WTC11 (cell line): ENCODE measurements at regions not wholly inside any gene's neighbourhood (a gene's known extent, or its start where the extent isn't known, plus 50 kb on each side); places are given as distances from the start of the nearest gene placed in this dataset.

Experiments
- EMX1 ChIP-seq: fragments of 250-450 bp; sonication (Bioruptor Pico); IDR thresholded peaks from 2 replicates; pipeline ENCODE4 v1.8.0; 2021; ENCODE audit warnings: mild to moderate bottlenecking
- ETV6 ChIP-seq: sonication (generic); formaldehyde crosslinking; IDR thresholded peaks from 2 replicates; pipeline ENCODE4 v1.8.1; 2022; ENCODE audit warnings: mild to moderate bottlenecking, missing genetic modification reagents
- GABPB1 ChIP-seq: sonication (generic); formaldehyde crosslinking; IDR thresholded peaks from 2 replicates; pipeline ENCODE4 v1.8.1; 2023; ENCODE audit warnings: mild to moderate bottlenecking, missing genetic modification reagents
- JUN ChIP-seq: sonication (generic); formaldehyde crosslinking; IDR thresholded peaks from 2 replicates; pipeline ENCODE4 v1.8.0; 2023; ENCODE audit warnings: mild to moderate bottlenecking, missing genetic modification reagents
- NR2C2 ChIP-seq: sonication (generic); formaldehyde crosslinking; IDR thresholded peaks from 2 replicates; pipeline ENCODE4 v1.8.0; 2022; ENCODE audit warnings: mild to moderate bottlenecking, missing genetic modification reagents
- PRRX2 ChIP-seq: fragments of 250-450 bp; sonication (Bioruptor Pico); IDR thresholded peaks from 2 replicates; pipeline ENCODE4 v1.8.0; 2021; ENCODE audit warnings: mild to moderate bottlenecking
- ZBTB21 ChIP-seq: sonication (generic); formaldehyde crosslinking; IDR thresholded peaks from 2 replicates; pipeline ENCODE4 v1.8.1; 2023; ENCODE audit warnings: mild to moderate bottlenecking, missing genetic modification reagents, borderline replicate concordance
- TF ChIP-seq, protein P1 (sequence below): sonication (generic); formaldehyde crosslinking; IDR thresholded peaks from 2 replicates; pipeline ENCODE4 v1.8.0; 2022; ENCODE audit warnings: mild to moderate bottlenecking, missing genetic modification reagents
- TF ChIP-seq, protein P2 (sequence below): fragments of 200-600 bp; IDR thresholded peaks from 2 replicates; pipeline ENCODE4 v1.8.0; 2022; ENCODE audit warnings: antibody characterized with exemption
- TF ChIP-seq, protein P3 (sequence below): sonication (generic); formaldehyde crosslinking; IDR thresholded peaks from 2 replicates; pipeline ENCODE4 v1.8.1; 2023; ENCODE audit warnings: mild to moderate bottlenecking, missing genetic modification reagents, moderate library complexity
- TF ChIP-seq, protein P4 (sequence below): sonication (generic); formaldehyde crosslinking; IDR thresholded peaks from 2 replicates; pipeline ENCODE4 v1.8.1; 2022; ENCODE audit warnings: mild to moderate bottlenecking, moderate library complexity, missing genetic modification reagents

DNA sequence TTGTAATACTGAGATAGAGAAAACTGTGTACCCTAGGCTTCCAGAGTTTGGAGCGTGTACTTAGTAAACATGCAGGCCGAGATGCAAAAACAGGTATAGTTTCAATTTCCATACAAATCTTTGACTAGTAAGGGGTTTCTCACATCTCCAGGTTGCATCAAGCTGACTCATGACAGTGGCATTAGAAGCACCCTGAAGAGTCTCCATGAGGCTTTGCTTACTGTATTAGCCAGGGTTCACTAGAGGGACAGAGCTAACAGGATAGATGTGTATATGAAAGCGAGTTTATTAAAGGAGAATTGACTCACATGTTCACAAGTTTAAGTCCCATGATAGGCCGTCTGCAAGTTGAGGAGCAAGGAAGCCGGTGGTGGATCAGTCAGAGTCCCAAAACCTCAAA lies 275.3 kb upstream of the CDH6 start:
- TF ChIP-seq, protein P1, sequence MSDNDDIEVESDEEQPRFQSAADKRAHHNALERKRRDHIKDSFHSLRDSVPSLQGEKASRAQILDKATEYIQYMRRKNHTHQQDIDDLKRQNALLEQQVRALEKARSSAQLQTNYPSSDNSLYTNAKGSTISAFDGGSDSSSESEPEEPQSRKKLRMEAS (CRISPR knock-in tag): no peak
- TF ChIP-seq PRRX2 (CRISPR knock-in tag): no peak
- TF ChIP-seq EMX1 (CRISPR knock-in tag): no peak
- TF ChIP-seq ZBTB21 (CRISPR knock-in tag): no peak
- TF ChIP-seq JUN (CRISPR knock-in tag): no peak
- TF ChIP-seq, protein P2, sequence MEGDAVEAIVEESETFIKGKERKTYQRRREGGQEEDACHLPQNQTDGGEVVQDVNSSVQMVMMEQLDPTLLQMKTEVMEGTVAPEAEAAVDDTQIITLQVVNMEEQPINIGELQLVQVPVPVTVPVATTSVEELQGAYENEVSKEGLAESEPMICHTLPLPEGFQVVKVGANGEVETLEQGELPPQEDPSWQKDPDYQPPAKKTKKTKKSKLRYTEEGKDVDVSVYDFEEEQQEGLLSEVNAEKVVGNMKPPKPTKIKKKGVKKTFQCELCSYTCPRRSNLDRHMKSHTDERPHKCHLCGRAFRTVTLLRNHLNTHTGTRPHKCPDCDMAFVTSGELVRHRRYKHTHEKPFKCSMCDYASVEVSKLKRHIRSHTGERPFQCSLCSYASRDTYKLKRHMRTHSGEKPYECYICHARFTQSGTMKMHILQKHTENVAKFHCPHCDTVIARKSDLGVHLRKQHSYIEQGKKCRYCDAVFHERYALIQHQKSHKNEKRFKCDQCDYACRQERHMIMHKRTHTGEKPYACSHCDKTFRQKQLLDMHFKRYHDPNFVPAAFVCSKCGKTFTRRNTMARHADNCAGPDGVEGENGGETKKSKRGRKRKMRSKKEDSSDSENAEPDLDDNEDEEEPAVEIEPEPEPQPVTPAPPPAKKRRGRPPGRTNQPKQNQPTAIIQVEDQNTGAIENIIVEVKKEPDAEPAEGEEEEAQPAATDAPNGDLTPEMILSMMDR: no peak
- TF ChIP-seq, protein P3, sequence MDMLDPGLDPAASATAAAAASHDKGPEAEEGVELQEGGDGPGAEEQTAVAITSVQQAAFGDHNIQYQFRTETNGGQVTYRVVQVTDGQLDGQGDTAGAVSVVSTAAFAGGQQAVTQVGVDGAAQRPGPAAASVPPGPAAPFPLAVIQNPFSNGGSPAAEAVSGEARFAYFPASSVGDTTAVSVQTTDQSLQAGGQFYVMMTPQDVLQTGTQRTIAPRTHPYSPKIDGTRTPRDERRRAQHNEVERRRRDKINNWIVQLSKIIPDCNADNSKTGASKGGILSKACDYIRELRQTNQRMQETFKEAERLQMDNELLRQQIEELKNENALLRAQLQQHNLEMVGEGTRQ (CRISPR knock-in tag): no peak
- no peak for TF ChIP-seq ETV6 (CRISPR knock-in tag)
- TF ChIP-seq NR2C2 (CRISPR knock-in tag): no peak
- TF ChIP-seq GABPB1: no peak
- TF ChIP-seq, protein P4, sequence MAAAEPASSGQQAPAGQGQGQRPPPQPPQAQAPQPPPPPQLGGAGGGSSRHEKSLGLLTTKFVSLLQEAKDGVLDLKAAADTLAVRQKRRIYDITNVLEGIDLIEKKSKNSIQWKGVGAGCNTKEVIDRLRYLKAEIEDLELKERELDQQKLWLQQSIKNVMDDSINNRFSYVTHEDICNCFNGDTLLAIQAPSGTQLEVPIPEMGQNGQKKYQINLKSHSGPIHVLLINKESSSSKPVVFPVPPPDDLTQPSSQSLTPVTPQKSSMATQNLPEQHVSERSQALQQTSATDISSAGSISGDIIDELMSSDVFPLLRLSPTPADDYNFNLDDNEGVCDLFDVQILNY (CRISPR knock-in tag): no peak
